Parathyroid adenoma (tissue), 2 donors: ENCODE measurements at regions not wholly inside any gene's neighbourhood (a gene's known extent, or its start where the extent isn't known, plus 50 kb on each side); places are given as distances from the start of the nearest gene placed in this dataset.
"Not testable (repeated sequence)": the region's sequence is repeated elsewhere in the genome, so short reads cannot be mapped to it uniquely, and the experiment has no call there.

Source experiments
- H2AFZ ChIP-seq: fragments of 300-600 bp; sonication (generic); one replicate; pipeline ENCODE4 v1.7.0; 2017; ENCODE audit warnings: antibody characterized with exemption, mild to moderate bottlenecking
- H3K27ac ChIP-seq: fragments of 300-600 bp; sonication (generic); one replicate; pipeline ENCODE4 v1.7.0; 2017
- H3K27me3 ChIP-seq: fragments of 300-600 bp; sonication (generic); one replicate; pipeline ENCODE4 v1.7.0; 2017; ENCODE audit warnings: low read length; ENCODE audit not compliant: control insufficient read depth, insufficient read depth
- H3K36me3 ChIP-seq: fragments of 300-600 bp; sonication (generic); one replicate; pipeline ENCODE4 v1.7.0; 2017; ENCODE audit warnings: low read length; ENCODE audit not compliant: control insufficient read depth, insufficient read depth
- H3K4me1 ChIP-seq: fragments of 300-600 bp; sonication (generic); one replicate; pipeline ENCODE4 v1.7.0; 2017; ENCODE audit warnings: control low read depth
- H3K4me2 ChIP-seq: fragments of 300-600 bp; sonication (generic); one replicate; pipeline ENCODE4 v1.7.0; 2017; ENCODE audit warnings: low read length
- H3K4me3 ChIP-seq: fragments of 300-600 bp; sonication (generic); one replicate; pipeline ENCODE4 v1.7.0; 2017; ENCODE audit warnings: low read depth, low read length
- H3K79me2 ChIP-seq: fragments of 300-600 bp; sonication (generic); one replicate; pipeline ENCODE4 v1.7.0; 2017; ENCODE audit warnings: control low read depth
- H3K9ac ChIP-seq: fragments of 300-600 bp; sonication (generic); one replicate; pipeline ENCODE4 v1.7.0; 2017; ENCODE audit warnings: mild to moderate bottlenecking
- H3K9me3 ChIP-seq: fragments of 300-600 bp; sonication (generic); one replicate; pipeline ENCODE4 v1.7.0; 2017; ENCODE audit warnings: low read length; ENCODE audit not compliant: control insufficient read depth
- CTCF ChIP-seq: fragments of 300-600 bp; sonication (generic); IDR thresholded peaks from one replicate; pipeline ENCODE4 v1.7.0; 2017; ENCODE audit warnings: antibody characterized with exemption, mild to moderate bottlenecking
- donor health status: primary hyperparathyroidism.

- Histone ChIP-seq H3K4me1 (no peaks in the 10 kb centered on the region), H3K27me3 (no peaks in the 10 kb centered on the region), H3K4me3 (no peak overlapping the region), H3K9me3 (no peaks in the 10 kb centered on the region), H2AFZ (no peak overlapping the region), H3K79me2 (no peaks in the 10 kb centered on the region), H3K9ac (no peak overlapping the region), H3K36me3 (no peaks in the 10 kb centered on the region), H3K4me2 (no peak overlapping the region), H3K27ac (no peak overlapping the region)
- no peak for TF ChIP-seq CTCF
Measured at GRCh38 chr9:26639761-26640160, 252.8 kb downstream of the CAAP1 start.

GRCh38 chr9:26637101-26637500 lies 255.5 kb downstream of the CAAP1 start:
- TF ChIP-seq CTCF: no peak
- no peaks in the 10 kb centered on the region for H3K4me1 ChIP-seq
- no peak overlapping the region for H3K4me2 ChIP-seq
- no peak overlapping the region for H2AFZ ChIP-seq
- no peaks in the 10 kb centered on the region for H3K27me3 ChIP-seq
- H3K9ac ChIP-seq: no peak overlapping the region
- H3K9me3 ChIP-seq: no peaks in the 10 kb centered on the region
- H3K4me3 ChIP-seq: no peak overlapping the region
- no peak overlapping the region for H3K27ac ChIP-seq
- no peaks in the 10 kb centered on the region for H3K79me2 ChIP-seq
- no peaks in the 10 kb centered on the region for H3K36me3 ChIP-seq

- H3K9ac ChIP-seq, H3K27me3 ChIP-seq, H3K36me3 ChIP-seq, H3K4me3 ChIP-seq, H3K4me1 ChIP-seq, H3K4me2 ChIP-seq, H3K27ac ChIP-seq, H2AFZ ChIP-seq, H3K79me2 ChIP-seq, H3K9me3 ChIP-seq: not testable (repeated sequence)
Measured at GRCh38 chr9:26613851-26614350, 278.7 kb downstream of the CAAP1 start.

GRCh38 chr9:26612211-26612610 lies 280.4 kb downstream of the CAAP1 start:
- TF ChIP-seq CTCF: no peak

GRCh38 chr9:26606756-26607155 lies 285.8 kb downstream of the CAAP1 start:
- H3K79me2 ChIP-seq: no peaks in the 10 kb centered on the region
- H3K4me1 ChIP-seq: no peaks in the 10 kb centered on the region
- H3K27me3 ChIP-seq: no peaks in the 10 kb centered on the region
- H2AFZ ChIP-seq: no peak overlapping the region
- H3K36me3 ChIP-seq: no peaks in the 10 kb centered on the region
- TF ChIP-seq CTCF: no peak
- H3K4me2 ChIP-seq: no peak overlapping the region
- no peak overlapping the region for H3K27ac ChIP-seq
- no peak overlapping the region for H3K4me3 ChIP-seq
- H3K9me3 ChIP-seq: no peaks in the 10 kb centered on the region
- H3K9ac ChIP-seq: no peak overlapping the region

More at GRCh38 chr9:26612211-26612610, 280.4 kb downstream of the CAAP1 start:
- Histone ChIP-seq H3K9me3 (no peaks in the 10 kb centered on the region), H3K27me3 (no peaks in the 10 kb centered on the region), H3K9ac (no peak overlapping the region), H3K36me3 (no peaks in the 10 kb centered on the region), H3K4me3 (no peak overlapping the region), H3K4me2 (no peak overlapping the region), H3K4me1 (no peaks in the 10 kb centered on the region), H2AFZ (no peak overlapping the region), H3K79me2 (no peaks in the 10 kb centered on the region), H3K27ac (no peak overlapping the region)
